Lower leg skin (tissue), 4 donors: ENCODE measurements at regions not wholly inside any gene's neighbourhood (a gene's known extent, or its start where the extent isn't known, plus 50 kb on each side); places are given as distances from the start of the nearest gene placed in this dataset.

ENCODE experiments used
- DNase-seq, 2 donors: peaks; one replicate each; pipeline ENCODE4 v3.0.0-alpha.2; 2019; ENCODE audit warnings: low spot score in 2 of 2
- H3K4me3 ChIP-seq: fragments of 200-600 bp; sonication (generic); 2 replicates; pipeline ENCODE4 v1.5.1; 2017; ENCODE audit warnings: mild to moderate bottlenecking, low read depth; ENCODE audit not compliant: poor library complexity, severe bottlenecking
- CTCF ChIP-seq, 3 donors: fragments of 450-650 bp; IDR thresholded peaks; one replicate each; pipeline ENCODE4 v1.5.1; 2016; ENCODE audit warnings: antibody characterized with exemption in 3 of 3, mild to moderate bottlenecking in 3 of 3, moderate library complexity in 2 of 3
- POLR2A ChIP-seq, 2 donors: fragments of 450-650 bp; IDR thresholded peaks; one replicate each; pipeline ENCODE4 v1.6.1; 2016 to 2017; ENCODE audit warnings: antibody characterized with exemption in 2 of 2, mild to moderate bottlenecking in 1 of 2, moderate library complexity in 1 of 2
- WGBS, 2 donors: methylation state at CpG; one replicate each; pipeline ENCODE4 v1.1.5; 2018; 5-methylcytosine and 5-hydroxymethylcytosine counted together
- intact Hi-C: fragments of 100-400 bp; cut with DNase I; formaldehyde crosslinking; loops from one replicate; pipeline ENCODE4 v1.15.0; 2023; ENCODE audit warnings: low total_unique reads

DNA sequence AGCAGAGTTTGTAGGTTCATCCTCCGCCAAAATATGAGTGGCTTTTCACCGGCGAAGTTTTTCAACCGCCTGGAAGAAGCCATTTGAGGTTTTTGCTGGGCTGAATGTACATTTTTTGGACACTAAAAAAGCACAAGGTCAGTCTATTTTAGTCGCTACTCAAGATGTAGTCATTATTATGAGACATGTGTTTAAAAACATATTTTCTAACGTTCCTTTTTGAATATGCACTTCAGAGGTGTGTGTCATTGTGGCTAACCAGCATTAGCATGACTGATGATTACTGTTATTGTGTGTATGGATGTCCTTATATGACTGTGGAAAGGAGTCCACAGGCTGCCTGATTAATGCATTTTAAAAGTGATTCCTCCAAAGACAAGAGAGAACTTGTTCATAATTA lies 605.4 kb downstream of the INHBA start:
- intact Hi-C loops: no loop called here
- no peak for TF ChIP-seq CTCF (IDR thresholded peaks at IDR 0.05)
- no peak for TF ChIP-seq POLR2A (IDR thresholded peaks at IDR 0.05)
- H3K4me3 ChIP-seq: no peak overlapping the region
- 78 to 82% methylated on average over 6 of the region's 6 CpGs for WGBS, 2 donors
- no peak for DNase-seq

DNA sequence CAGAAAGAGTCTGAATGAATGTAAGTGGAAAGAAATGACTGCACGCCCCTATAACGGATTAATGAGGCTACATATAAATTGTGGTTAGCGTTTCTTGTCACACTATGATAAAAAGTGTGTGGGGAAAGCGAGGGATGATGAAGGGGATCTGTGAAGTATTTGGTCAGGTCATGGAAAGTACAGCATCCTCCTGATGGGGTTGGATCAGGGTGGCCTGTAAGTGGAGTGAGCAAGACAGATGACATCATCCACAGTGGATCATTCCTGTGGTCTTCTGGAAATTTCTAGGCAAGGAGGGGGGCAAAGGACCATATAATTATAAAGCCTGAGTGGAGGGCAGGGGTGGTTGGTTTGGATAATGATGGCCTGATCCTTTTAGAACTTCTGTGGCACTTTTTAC lies 606.0 kb downstream of the INHBA start:
- intact Hi-C loops: no loop called here
- TF ChIP-seq CTCF (IDR thresholded peaks at IDR 0.05) (no peak), POLR2A (IDR thresholded peaks at IDR 0.05) (no peak)
- 85 to 91% methylated on average over 4 of the region's 4 CpGs for WGBS, 2 donors
- no peak overlapping the region for H3K4me3 ChIP-seq
- no peak for DNase-seq

- WGBS, 2 donors: 86 to 91% methylated on average over 3 of the region's 3 CpGs
- no peak overlapping the region for H3K4me3 ChIP-seq
- no peak for DNase-seq
- intact Hi-C loops: no loop called here
- TF ChIP-seq CTCF (IDR thresholded peaks at IDR 0.05) (no peak), POLR2A (IDR thresholded peaks at IDR 0.05) (no peak)
These were observed 609.7 kb downstream of the INHBA start for GRCh38 chr7:41093141-41093540.

- WGBS, 2 donors: 78 to 82% methylated on average over 2 of the region's 2 CpGs
- intact Hi-C loops: no loop called here
- DNase-seq: no peak
- TF ChIP-seq CTCF (IDR thresholded peaks at IDR 0.05) (no peak), POLR2A (IDR thresholded peaks at IDR 0.05) (no peak)
- H3K4me3 ChIP-seq: no peak overlapping the region
These were observed 617.6 kb downstream of the INHBA start for GRCh38 chr7:41085244-41085643.

DNA sequence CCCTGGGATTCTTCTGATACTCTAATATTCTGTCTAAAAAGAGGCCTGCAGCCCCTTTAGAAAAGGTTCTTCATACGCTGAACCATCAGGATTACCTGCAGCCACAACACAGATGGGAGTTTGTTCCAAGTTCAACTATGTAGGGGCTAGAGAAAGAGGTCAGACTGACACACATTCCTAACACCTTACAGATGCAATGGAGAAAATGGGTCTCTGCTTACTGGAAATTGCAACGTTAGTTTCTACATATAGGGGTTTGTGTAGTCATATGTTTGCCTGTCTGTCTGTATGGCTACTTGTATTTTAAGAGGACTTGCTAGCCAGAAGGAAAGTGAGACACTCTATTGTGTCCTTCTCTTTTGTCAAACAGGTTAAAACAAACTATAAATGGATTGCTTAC lies 618.5 kb downstream of the INHBA start:
- intact Hi-C loops: no loop called here
- no peak for DNase-seq
- H3K4me3 ChIP-seq: no peak overlapping the region
- TF ChIP-seq POLR2A (IDR thresholded peaks at IDR 0.05) (no peak), CTCF (IDR thresholded peaks at IDR 0.05) (no peak)
- WGBS, 2 donors: 87 to 89% methylated on average over 2 of the region's 2 CpGs

DNA sequence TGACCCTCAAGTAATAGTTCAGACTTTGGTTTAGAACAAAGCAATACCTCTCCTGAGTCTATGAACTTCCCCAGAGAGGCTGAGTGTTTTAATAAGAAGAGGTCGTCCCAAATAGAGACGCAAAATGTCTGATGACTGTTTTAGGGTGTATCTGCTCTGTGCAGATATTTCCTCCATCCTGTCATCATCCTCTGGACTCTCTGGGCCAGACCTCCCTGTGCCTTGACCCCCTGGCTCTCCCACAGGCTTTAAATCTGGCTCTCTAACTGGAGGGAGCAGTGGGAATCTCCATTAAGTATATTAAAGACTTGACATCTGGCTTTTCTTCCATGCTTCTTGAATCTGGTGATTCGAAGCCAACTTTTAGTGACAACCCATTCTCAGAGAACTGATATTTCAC lies 633.3 kb downstream of the INHBA start:
- H3K4me3 ChIP-seq: no peak overlapping the region
- no peak for DNase-seq
- TF ChIP-seq POLR2A (IDR thresholded peaks at IDR 0.05) (no peak), CTCF (IDR thresholded peaks at IDR 0.05) (no peak)
- intact Hi-C loops: no loop called here
- 87 to 88% methylated on average over 3 of the region's 3 CpGs for WGBS, 2 donors
